GM19035 (cell line): ENCODE measurements at regions not wholly inside any gene's neighbourhood (a gene's known extent, or its start where the extent isn't known, plus 50 kb on each side); places are given as distances from the start of the nearest gene placed in this dataset.
A peak's percentile ranks its signal among the peaks of the same experiment; 100 is the strongest.
"Not testable (repeated sequence)": the region's sequence is repeated elsewhere in the genome, so short reads cannot be mapped to it uniquely, and the experiment has no call there.

Experiments
- ATAC-seq: cut with Tn5 transposase; IDR thresholded peaks from one replicate; pipeline ENCODE4 v1.9.1; 2021; ENCODE audit not compliant: unreplicated experiment

- ATAC-seq, result no peak
Measured at GRCh38 chr22:25413620-25414019, 150.9 kb upstream of the GRK3 start.

- not testable (repeated sequence) for ATAC-seq
Measured at GRCh38 chr22:25415731-25416130, 148.7 kb upstream of the GRK3 start.

GRCh38 chr22:25417826-25418225 lies 146.6 kb upstream of the GRK3 start:
- not testable (repeated sequence) for ATAC-seq

GRCh38 chr22:25419247-25420113 lies 145.0 kb upstream of the GRK3 start:
- ATAC-seq, result no peak

- ATAC-seq, result not testable (repeated sequence)
Measured at GRCh38 chr22:25420114-25420441, 144.4 kb upstream of the GRK3 start.

GRCh38 chr22:25420471-25420924 lies 144.0 kb upstream of the GRK3 start:
- ATAC-seq, result no peak

DNA sequence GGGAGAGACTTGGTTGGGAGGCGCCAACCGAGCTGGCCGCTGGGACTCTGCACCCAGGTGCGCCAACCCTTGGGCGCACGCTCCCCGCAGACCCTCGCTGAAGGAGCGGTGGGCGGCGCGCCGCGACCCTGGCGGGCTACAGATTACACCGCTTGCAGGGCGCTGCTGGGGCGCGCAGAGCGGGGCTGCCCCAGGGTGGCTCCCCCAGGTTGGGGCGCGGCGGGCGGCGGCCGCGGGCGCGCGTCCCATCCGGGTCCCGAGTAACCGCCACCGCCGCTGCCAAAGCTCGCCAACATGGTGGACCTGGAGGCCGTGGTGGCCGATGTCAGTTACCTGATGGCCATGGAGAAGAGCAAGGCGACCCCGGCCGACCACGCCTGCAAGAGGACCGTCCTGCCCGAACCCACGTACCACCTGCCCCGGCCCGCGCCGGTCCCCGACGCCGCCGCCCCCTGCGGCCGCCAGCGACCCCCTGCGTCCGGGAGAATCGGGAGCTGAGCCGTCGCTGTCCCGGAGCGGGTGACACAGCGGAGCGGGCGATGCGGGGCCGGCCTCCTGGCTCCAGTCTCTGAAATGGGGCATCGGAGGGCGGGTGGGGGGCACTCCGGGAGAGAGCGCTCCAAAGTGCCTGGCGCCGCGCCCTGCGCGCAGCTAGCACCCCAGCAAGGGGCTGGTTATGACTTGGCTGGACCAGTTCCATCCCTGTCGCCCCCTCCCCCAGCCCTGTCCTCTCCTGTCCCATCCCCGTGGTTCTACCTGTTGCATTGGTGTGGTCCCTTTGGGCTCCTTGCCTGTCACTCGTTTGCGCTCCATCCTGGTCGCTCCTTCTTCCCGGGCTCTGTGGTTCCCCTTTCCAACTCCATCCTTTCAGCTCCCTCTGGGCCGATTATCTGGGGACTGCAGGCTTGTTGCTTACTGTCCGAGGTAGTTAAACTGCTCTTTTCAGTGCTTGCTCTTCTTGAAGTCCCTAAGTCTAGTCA lies 143.3 kb upstream of the GRK3 start:
- no peak for ATAC-seq

- not testable (repeated sequence) for ATAC-seq
Measured at GRCh38 chr22:25426530-25427308, 137.8 kb upstream of the GRK3 start.

DNA sequence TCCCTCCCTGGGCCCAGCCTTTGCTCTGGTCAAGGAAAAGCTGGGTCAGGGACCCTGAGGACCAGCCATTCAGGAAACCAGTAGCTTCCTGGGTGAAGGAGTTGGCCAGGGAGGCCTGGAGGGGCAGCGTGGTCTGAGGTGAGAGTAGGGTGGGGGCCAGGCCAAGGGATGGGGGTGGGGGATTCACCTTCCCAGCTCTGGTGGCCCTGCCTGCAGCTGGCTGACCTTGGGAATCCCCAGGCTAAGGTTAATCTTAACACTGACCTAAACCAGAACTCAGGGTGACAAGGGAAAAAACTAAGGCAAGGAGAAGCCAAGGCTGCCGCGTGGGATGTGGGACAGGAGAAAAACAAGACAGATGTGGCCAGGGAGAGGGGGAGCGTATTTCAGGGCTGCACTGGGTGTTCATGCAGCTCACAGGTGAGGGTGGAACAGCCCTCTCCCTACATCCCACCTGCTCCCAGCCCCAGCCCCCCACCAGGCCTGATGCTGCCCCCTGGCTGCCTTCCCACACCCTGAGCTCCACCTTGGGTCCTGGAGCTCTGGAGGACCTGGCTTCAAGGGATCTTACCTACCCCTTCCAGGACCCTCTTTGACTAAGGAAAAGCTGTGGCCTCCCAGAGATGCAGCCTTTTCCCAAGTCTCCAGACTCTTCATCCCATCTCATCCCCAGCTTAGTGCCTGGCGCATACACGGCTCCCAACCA lies 132.7 kb upstream of the GRK3 start:
- ATAC-seq, result not testable (repeated sequence)

GRCh38 chr22:25433381-25433970 lies 131.0 kb upstream of the GRK3 start:
- not testable (repeated sequence) for ATAC-seq

GRCh38 chr22:25437414-25438160 lies 126.9 kb upstream of the GRK3 start:
- ATAC-seq, result no peak

GRCh38 chr22:25447067-25447685 lies 117.3 kb upstream of the GRK3 start:
- no peak for ATAC-seq

DNA sequence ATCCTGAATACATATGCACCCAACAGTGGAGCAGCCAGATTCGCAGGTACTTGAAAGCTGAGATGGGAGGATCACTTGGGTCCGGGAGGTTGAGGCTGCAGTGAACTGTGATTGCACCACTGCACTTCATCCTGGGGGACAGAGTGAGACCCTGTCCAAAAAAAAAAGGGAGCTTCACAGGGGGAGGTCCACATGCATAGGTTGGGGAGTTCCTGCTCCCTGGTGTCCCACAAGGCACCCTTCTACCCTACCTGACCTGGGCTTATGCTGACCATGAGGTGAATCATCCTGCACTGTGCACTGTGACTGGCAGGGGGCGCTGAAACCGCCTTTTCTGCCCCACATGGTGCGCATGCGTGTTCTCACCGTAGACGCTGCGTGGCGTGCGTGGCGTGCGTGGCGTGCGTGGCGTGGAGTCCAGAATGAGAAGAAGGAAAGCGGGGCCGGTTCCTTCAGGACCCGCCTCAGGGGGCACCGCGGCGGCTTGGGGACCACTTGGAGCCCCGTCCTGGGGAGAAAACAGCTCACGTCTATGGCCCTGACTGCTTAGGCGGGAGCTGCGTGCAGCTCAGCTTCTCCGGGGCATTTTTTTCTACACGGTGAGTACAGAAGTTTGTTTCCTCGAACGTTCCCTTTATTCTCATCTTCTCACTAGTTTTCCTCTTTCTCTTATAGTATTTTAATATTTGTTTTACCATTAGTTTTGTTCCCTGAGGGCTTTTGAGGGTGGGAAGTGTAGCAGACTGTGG lies 116.6 kb upstream of the GRK3 start:
- peak; percentile 89 for ATAC-seq

- no peak for ATAC-seq
Measured at GRCh38 chr22:25448435-25449051, 115.9 kb upstream of the GRK3 start.

DNA sequence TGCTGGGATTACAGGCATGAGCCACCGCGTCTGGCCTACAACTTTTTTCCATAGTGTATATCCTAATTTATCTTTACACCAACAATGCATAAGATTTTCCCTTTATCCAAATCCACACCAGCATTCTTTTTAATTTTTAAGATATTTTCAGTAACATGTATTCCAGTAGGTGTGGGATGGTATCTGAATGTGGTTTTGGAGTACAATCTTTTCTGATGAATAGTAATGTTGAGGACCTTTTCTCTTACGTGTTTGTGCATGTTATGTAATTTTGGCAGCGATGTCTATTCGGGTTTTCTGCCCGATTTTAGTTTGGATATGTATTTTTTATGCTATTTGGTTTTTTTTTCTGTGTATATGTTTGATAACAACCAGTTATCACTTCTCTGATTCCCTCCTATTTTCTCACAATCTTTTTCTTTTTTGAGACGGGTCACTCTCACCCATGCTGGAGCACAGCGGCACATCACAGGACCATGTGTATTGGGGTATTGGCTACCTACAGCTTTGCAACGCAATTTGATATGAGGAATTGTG lies 114.6 kb upstream of the GRK3 start:
- no peak for ATAC-seq

GRCh38 chr22:25451480-25452114 lies 112.9 kb upstream of the GRK3 start:
- ATAC-seq, result no peak
